Left lung (tissue), 4 donors: ENCODE measurements at regions not wholly inside any gene's neighbourhood (a gene's known extent, or its start where the extent isn't known, plus 50 kb on each side); places are given as distances from the start of the nearest gene placed in this dataset.

Source experiments
- ATAC-seq: fragments of 200-7000 bp; cut with Tn5 transposase; one replicate; pipeline ENCODE4 v1.9.1; 2020; ENCODE audit warnings: moderate library complexity
- DNase-seq, 4 donors: peaks; one replicate each; pipeline ENCODE4 v3.0.0-alpha.2; 2013 to 2020
- H3K27ac ChIP-seq, 2 donors: fragments of 200-600 bp; sonication (generic) in 1 of 2; one replicate each; pipeline versions ENCODE4 v1.5.0 to v1.8.0; 2020 to 2021
- H3K27me3 ChIP-seq, 2 donors: fragments of 200-600 bp; sonication (generic) in 1 of 2; one replicate each; pipeline versions ENCODE4 v1.5.0 to v1.8.0; 2020 to 2021
- H3K36me3 ChIP-seq, 2 donors: fragments of 200-600 bp; sonication (generic) in 1 of 2; one replicate each; pipeline versions ENCODE4 v1.5.0 to v1.8.0; 2020 to 2021
- H3K4me1 ChIP-seq, 2 donors: fragments of 200-600 bp; one replicate each; pipeline ENCODE4 v1.8.0; 2021
- H3K4me3 ChIP-seq, 2 donors: fragments of 200-600 bp; sonication (generic) in 1 of 2; one replicate each; pipeline versions ENCODE4 v1.5.0 to v1.8.0; 2020 to 2021; ENCODE audit warnings: mild to moderate bottlenecking in 1 of 2
- H3K9me3 ChIP-seq, 2 donors: fragments of 200-600 bp; sonication (generic) in 1 of 2; one replicate each; pipeline versions ENCODE4 v1.5.0 to v1.8.0; 2020 to 2021
- CTCF ChIP-seq, 2 donors: fragments of 200-600 bp; sonication (generic) in 1 of 2; IDR thresholded peaks; one replicate each; pipeline versions ENCODE4 v1.5.0 to v1.8.0; 2021; ENCODE audit warnings: antibody characterized with exemption in 2 of 2
- intact Hi-C, 2 donors: fragments of 100-400 bp; cut with DNase I; formaldehyde crosslinking; loops; one replicate each; pipeline versions ENCODE4 v1.11.2 to v1.14.2; 2022
- donor health status: DM: no; HTN: yes; CAD: no.
- donor health status: DM: no; HTN: no; CAD: no.

DNA sequence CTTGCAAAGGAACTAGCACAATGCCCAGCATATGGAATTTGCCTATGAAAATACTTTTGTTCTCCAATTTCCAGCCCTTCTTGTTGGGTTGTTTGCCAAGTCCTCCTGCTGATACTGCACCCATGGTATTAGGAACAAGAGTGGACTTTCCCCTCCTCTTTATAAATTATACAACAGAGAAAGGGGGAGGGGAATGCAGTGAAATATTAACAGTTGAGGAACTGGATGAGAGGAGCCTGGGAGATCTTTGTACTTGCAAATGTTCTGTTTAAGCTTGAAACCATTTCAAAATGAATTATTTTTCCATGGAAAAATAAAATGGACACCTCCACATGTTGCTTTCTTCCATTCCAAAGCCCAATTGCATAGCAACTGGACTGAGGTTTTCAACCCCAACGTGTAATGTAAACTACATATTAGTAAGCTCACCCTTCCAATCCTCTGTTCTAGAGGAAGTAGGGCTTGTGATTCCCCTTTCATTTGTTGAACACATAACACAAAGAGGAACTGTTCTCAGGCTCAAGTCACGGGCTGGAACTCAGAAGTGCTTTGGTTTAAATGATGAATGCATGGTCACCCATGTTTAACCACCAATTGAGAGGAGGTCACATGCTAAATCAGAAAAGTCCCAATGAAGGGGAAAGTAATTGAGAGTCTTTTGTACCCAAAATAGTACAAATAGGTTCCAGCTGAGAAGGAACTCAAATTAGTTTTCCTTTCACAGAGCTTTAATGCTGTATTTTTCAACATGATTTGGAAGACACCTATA lies 66.2 kb upstream of the ZC3H12C start:
- Histone ChIP-seq H3K27me3 (no peaks in the 10 kb centered on the region), H3K9me3 (no peaks in the 10 kb centered on the region), H3K27ac (peak overlapping the region in 1 of 2 donors; percentile 10), H3K36me3 (no peaks in the 10 kb centered on the region), H3K4me3 (no peak overlapping the region), H3K4me1 (no peaks in the 10 kb centered on the region)
- intact Hi-C loops: no loop called here
- no peak for TF ChIP-seq CTCF (IDR thresholded peaks at IDR 0.05)
- ATAC-seq (peak; percentile 66), DNase-seq (peak in 1 of 4 donors; percentile 38)

DNA sequence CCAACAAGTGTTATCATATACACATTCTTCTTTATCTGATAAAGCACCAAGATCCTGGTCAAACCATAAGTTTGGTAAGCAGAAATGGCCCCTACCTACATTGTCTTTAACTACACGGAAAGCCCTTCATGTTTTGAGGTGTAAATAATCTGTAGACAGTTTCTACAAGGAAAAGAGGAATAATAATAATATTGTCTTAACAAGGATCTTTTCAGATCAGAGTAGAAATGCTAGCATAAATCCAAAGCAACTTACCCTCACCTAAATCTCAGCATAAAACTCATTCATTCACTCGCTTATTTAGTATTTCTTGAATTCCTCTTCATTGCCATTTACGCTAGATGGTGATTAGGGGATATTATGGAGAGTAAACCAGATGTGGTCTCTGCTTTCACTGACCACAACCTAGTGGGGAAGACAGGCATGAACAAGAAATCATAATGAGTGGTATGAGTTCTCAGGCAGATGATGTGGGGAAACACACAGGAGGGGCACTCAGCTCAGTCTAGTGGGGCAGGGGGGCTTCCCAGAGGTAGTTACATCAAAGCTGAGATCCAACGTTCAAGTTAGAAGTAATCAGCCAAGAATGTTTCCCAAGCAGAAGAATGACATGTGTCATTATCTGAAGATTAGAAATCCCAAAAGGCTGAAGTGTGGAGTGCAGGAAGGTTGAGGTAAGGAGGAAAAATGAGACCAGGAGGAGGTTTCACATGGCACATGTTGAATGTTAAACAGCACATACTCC lies 65.4 kb upstream of the ZC3H12C start:
- Histone ChIP-seq H3K4me1 (no peaks in the 10 kb centered on the region), H3K9me3 (no peaks in the 10 kb centered on the region), H3K27ac (no peak overlapping the region), H3K4me3 (no peak overlapping the region), H3K27me3 (no peaks in the 10 kb centered on the region), H3K36me3 (no peaks in the 10 kb centered on the region)
- DNase-seq (no peak), ATAC-seq (no peak)
- no peak for TF ChIP-seq CTCF (IDR thresholded peaks at IDR 0.05)
- intact Hi-C loops: no loop called here

DNA sequence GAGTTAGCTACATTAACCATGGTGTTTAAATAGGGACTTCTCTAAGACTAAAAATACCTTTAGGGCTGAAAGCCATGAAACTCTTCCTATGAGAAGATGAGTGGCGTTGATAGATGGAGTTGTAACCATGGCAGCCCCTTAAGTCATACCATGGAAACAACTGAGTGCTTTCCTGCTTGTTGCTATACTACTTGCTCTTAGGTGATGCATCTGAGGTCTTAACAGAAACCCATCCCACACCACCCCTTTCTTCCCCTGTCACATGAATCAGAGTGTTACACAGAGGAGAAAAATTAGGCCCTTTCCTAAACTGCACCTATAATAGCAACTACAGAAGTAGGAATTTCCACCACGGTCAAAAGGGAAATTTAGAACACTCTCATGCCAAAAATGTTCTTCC lies 64.3 kb upstream of the ZC3H12C start:
- no peaks in the 10 kb centered on the region for H3K4me1 ChIP-seq
- no peak for ATAC-seq
- intact Hi-C loops: no loop called here
- H3K27me3 ChIP-seq: no peaks in the 10 kb centered on the region
- no peak for DNase-seq
- no peak overlapping the region for H3K27ac ChIP-seq
- no peaks in the 10 kb centered on the region for H3K9me3 ChIP-seq
- H3K4me3 ChIP-seq: no peak overlapping the region
- no peak for TF ChIP-seq CTCF (IDR thresholded peaks at IDR 0.05)
- H3K36me3 ChIP-seq: no peaks in the 10 kb centered on the region

DNA sequence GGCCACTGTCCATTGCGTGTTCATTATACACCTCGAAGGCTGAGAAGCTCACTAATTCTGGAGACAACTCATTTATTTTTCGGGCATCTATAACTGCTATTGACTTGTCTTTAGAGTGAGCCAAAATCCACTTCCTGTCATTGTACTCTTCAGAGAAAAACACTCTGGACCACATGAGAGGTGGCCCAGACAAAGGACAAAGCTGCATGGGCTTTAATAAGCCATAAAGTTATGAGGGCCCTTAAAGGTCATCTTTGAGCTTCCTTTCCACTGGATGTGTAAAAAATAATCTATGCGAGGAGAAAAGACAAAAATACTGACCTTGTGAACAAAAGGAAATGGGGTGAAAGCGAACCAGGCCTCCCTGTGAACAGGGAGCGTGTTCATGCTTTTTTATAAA lies 63.5 kb upstream of the ZC3H12C start:
- no peak for ATAC-seq
- Histone ChIP-seq H3K27ac (no peak overlapping the region), H3K36me3 (no peaks in the 10 kb centered on the region), H3K4me1 (no peaks in the 10 kb centered on the region), H3K27me3 (no peaks in the 10 kb centered on the region), H3K9me3 (no peaks in the 10 kb centered on the region), H3K4me3 (no peak overlapping the region)
- no peak for DNase-seq
- intact Hi-C loops: no loop called here
- TF ChIP-seq CTCF (IDR thresholded peaks at IDR 0.05): no peak

- no peak for TF ChIP-seq CTCF (IDR thresholded peaks at IDR 0.05)
- Histone ChIP-seq H3K36me3 (no peaks in the 10 kb centered on the region), H3K4me3 (no peak overlapping the region), H3K27me3 (no peaks in the 10 kb centered on the region), H3K27ac (no peak overlapping the region), H3K9me3 (no peaks in the 10 kb centered on the region), H3K4me1 (no peaks in the 10 kb centered on the region)
- intact Hi-C loops: no loop called here
- DNase-seq: no peak
- ATAC-seq: no peak
Measured at GRCh38 chr11:110031171-110031570, 62.0 kb upstream of the ZC3H12C start.
